Superior temporal gyrus (tissue), 1 donor: ENCODE measurements at regions not wholly inside any gene's neighbourhood (a gene's known extent, or its start where the extent isn't known, plus 50 kb on each side); places are given as distances from the start of the nearest gene placed in this dataset.
"Not testable (repeated sequence)": the region's sequence is repeated elsewhere in the genome, so short reads cannot be mapped to it uniquely, and the experiment has no call there.

Experiments used
- DNase-seq: peaks from one replicate; pipeline ENCODE4 v3.0.0-alpha.2; 2016; ENCODE audit errors: extremely low spot score

GRCh38 chr6:26260725-26261490, 104.1 kb upstream of the BTN3A2 start:
- no peak for DNase-seq

- DNase-seq = no peak
Measured at GRCh38 chr6:26264547-26264946, 100.5 kb upstream of the BTN3A2 start.

- DNase-seq = no peak
Measured at GRCh38 chr6:26267083-26267589, 97.9 kb upstream of the BTN3A2 start.

GRCh38 chr6:26268659-26269402, 96.2 kb upstream of the BTN3A2 start:
- no peak for DNase-seq

GRCh38 chr6:26269531-26270485, 95.2 kb upstream of the BTN3A2 start:
- DNase-seq = no peak

- no peak for DNase-seq
Measured at GRCh38 chr6:26270486-26270861, 94.5 kb upstream of the BTN3A2 start.

- DNase-seq = peak; percentile 79
Measured at GRCh38 chr6:26270903-26271667, 93.9 kb upstream of the BTN3A2 start.

GRCh38 chr6:26271668-26272024, 93.4 kb upstream of the BTN3A2 start:
- DNase-seq = no peak

- no peak for DNase-seq
Measured at GRCh38 chr6:26272171-26272637, 92.8 kb upstream of the BTN3A2 start.

- no peak for DNase-seq
Measured at GRCh38 chr6:26273673-26274588, 91.1 kb upstream of the BTN3A2 start.

GRCh38 chr6:26275663-26276062, 89.3 kb upstream of the BTN3A2 start:
- DNase-seq = no peak

- DNase-seq = no peak
Measured at GRCh38 chr6:26276841-26277648, 88.0 kb upstream of the BTN3A2 start.

- no peak for DNase-seq
Measured at GRCh38 chr6:26278536-26278935, 86.5 kb upstream of the BTN3A2 start.

GRCh38 chr6:26279371-26279770, 85.6 kb upstream of the BTN3A2 start:
- not testable (repeated sequence) for DNase-seq

GRCh38 chr6:26280407-26280806, 84.6 kb upstream of the BTN3A2 start:
- no peak for DNase-seq

- DNase-seq = no peak
Measured at GRCh38 chr6:26284537-26285142, 80.4 kb upstream of the BTN3A2 start.

- peak; percentile 98 for DNase-seq
Measured at GRCh38 chr6:26285143-26286134, 79.6 kb upstream of the BTN3A2 start.
